Activated naive CD4-positive, alpha-beta T cell treated with anti-CD3 and anti-CD28 coated beads, Interleukin-2, amount 10 ng/mL, durations not matched to agents 7 days and 5 days (primary cell): ENCODE measurements at regions not wholly inside any gene's neighbourhood (a gene's known extent, or its start where the extent isn't known, plus 50 kb on each side); places are given as distances from the start of the nearest gene placed in this dataset.
"Not testable (repeated sequence)": the region's sequence is repeated elsewhere in the genome, so short reads cannot be mapped to it uniquely, and the experiment has no call there.

Source experiments
- CTCF ChIA-PET: fragments of 350-600 bp; sonication (Branson Sonifier 250); formaldehyde crosslinking; loops from one replicate; lab custom pipeline; 2021; ENCODE audit warnings: antibody characterized with exemption; lab: Charles Lee
- DNase-seq: peaks from one replicate; pipeline ENCODE4 v3.0.0-alpha.2; 2020
- H3K27ac Mint-ChIP-seq: one replicate; pipeline ENCODE4 v1.8.0; 2021; ENCODE audit warnings: mild to moderate bottlenecking, moderate library complexity, mixed read lengths
- H3K27me3 Mint-ChIP-seq: one replicate; pipeline ENCODE4 v1.8.0; 2021; ENCODE audit warnings: mild to moderate bottlenecking, mixed read lengths
- H3K36me3 Mint-ChIP-seq: one replicate; pipeline ENCODE4 v1.8.0; 2021; ENCODE audit warnings: mixed read lengths
- H3K4me1 Mint-ChIP-seq: one replicate; pipeline ENCODE4 v1.8.0; 2021; ENCODE audit warnings: mixed read lengths
- H3K4me3 Mint-ChIP-seq: one replicate; pipeline ENCODE4 v1.8.0; 2021; ENCODE audit warnings: mild to moderate bottlenecking, moderate library complexity, mixed read lengths
- H3K9me3 Mint-ChIP-seq: one replicate; pipeline ENCODE4 v1.8.0; 2021; ENCODE audit warnings: mixed read lengths

- H3K9me3 Mint-ChIP-seq = peaks cover under 1% of the 10 kb centered on the region
- no peaks in the 10 kb centered on the region for H3K4me1 Mint-ChIP-seq
- no peaks in the 10 kb centered on the region for H3K36me3 Mint-ChIP-seq
- peaks cover 30% of the 10 kb centered on the region for H3K27me3 Mint-ChIP-seq
- no peak overlapping the region for H3K4me3 Mint-ChIP-seq
- CTCF ChIA-PET = no interaction called here
- DNase-seq = no peak
- H3K27ac Mint-ChIP-seq = no peak overlapping the region
Observed at GRCh38 chr6:1445650-1446330, 56.4 kb downstream of the FOXF2 start.

DNA sequence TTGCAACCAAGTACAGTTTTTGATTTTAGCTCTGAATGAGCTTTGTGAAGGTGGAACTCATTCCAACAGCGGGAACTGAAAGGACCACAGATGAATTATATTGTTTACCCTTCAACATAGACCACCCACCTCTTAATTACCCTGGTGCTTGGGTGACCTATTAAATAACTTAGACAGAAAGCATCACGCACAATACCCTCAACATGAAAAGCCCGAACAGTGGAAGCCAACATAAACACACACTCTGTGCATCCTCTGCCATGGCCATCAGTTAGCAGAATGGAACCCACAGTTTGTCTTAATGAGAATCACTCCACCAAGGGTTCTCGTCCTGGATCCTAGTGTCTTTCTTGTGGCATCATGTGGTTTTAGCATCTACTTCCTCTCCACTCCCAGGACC lies 60.5 kb downstream of the FOXF2 start:
- no peaks in the 10 kb centered on the region for H3K4me1 Mint-ChIP-seq
- no peak overlapping the region for H3K4me3 Mint-ChIP-seq
- no peak for DNase-seq
- CTCF ChIA-PET = no interaction called here
- peaks cover 35% of the 10 kb centered on the region for H3K27me3 Mint-ChIP-seq
- no peaks in the 10 kb centered on the region for H3K36me3 Mint-ChIP-seq
- H3K9me3 Mint-ChIP-seq = peaks cover 14% of the 10 kb centered on the region
- H3K27ac Mint-ChIP-seq = no peak overlapping the region

- peaks cover 22% of the 10 kb centered on the region for H3K27me3 Mint-ChIP-seq
- no peaks in the 10 kb centered on the region for H3K4me1 Mint-ChIP-seq
- no peaks in the 10 kb centered on the region for H3K36me3 Mint-ChIP-seq
- peaks cover 14% of the 10 kb centered on the region for H3K9me3 Mint-ChIP-seq
- H3K4me3 Mint-ChIP-seq = no peak overlapping the region
- DNase-seq = no peak
- no peak overlapping the region for H3K27ac Mint-ChIP-seq
- CTCF ChIA-PET = interaction anchor here (0.5 kb wide), 1 partner anchor 924 kb away, joined by 3 read pairs; no protein-coding TSS in a partner anchor
Observed at GRCh38 chr6:1453024-1453423, 63.6 kb downstream of the FOXF2 start.

DNA sequence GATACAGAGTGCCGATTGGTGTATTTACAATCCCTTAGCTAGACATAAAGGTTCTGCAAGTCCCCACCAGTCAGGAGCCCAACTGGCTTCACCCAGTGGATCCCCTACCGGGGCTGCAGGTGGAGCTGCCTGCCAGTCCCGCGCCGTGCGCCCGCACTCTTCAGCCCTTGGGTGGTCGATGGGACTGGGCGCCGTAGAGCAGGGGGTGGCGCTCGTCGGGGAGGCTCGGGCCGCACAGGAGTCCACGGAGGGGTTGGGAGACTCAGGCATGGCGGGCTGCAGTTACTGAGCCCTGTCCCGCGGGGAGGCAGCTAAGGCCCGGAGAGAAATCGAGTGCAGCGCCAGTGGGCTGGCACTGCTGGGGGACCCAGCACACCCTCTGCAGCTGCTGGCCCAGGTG lies 67.4 kb downstream of the FOXF2 start:
- H3K36me3 Mint-ChIP-seq, H3K4me1 Mint-ChIP-seq, H3K27ac Mint-ChIP-seq, H3K9me3 Mint-ChIP-seq, CTCF ChIA-PET, H3K4me3 Mint-ChIP-seq, DNase-seq: not testable (repeated sequence)
- H3K27me3 Mint-ChIP-seq = peaks cover 22% of the 10 kb centered on the region

DNA sequence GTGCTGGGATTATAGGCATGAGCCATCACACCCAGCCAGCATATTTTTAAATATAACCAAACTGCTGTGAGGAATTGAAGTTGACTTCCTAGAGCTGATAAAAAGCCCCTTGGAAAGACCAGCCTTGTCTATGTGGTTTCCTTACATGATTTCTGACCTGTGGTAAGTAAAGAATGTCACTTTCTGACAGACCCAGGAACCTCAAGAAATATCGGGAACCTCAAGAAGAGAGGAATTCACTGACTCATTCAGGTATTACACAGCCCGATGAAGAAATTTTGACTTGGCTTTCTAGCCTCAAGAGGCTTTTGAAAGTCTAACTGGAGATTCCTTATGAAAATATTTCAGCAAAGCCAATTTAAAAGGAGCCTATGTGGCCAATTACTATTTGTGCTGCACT lies 71.8 kb downstream of the FOXF2 start:
- no peak for DNase-seq
- H3K27ac Mint-ChIP-seq = no peak overlapping the region
- no peaks in the 10 kb centered on the region for H3K4me1 Mint-ChIP-seq
- H3K4me3 Mint-ChIP-seq = no peak overlapping the region
- no peaks in the 10 kb centered on the region for H3K9me3 Mint-ChIP-seq
- H3K27me3 Mint-ChIP-seq = peaks cover 20% of the 10 kb centered on the region
- CTCF ChIA-PET = no interaction called here
- no peaks in the 10 kb centered on the region for H3K36me3 Mint-ChIP-seq

DNA sequence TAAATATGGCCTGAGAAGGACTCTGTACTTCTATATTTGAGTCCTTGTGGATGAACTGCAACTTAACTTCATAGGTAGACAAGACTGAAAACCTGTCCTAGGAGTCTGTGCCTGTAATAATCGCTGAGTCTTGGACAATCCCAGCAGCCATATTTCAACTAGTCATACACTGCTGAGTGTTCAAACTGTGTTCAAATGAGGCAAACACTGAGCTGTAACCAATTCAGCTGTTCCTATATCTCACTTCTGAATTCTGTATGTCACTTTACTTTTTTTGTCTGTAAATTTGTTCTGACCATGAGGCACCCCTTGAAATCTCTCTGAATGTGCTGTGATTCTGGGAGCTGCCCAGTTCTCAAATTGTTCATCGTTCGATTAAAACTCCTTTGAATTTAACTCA lies 72.4 kb downstream of the FOXF2 start:
- H3K4me1 Mint-ChIP-seq = no peaks in the 10 kb centered on the region
- no peak overlapping the region for H3K4me3 Mint-ChIP-seq
- no peak overlapping the region for H3K27ac Mint-ChIP-seq
- CTCF ChIA-PET = no interaction called here
- DNase-seq = no peak
- no peaks in the 10 kb centered on the region for H3K9me3 Mint-ChIP-seq
- H3K27me3 Mint-ChIP-seq = peaks cover 20% of the 10 kb centered on the region
- H3K36me3 Mint-ChIP-seq = no peaks in the 10 kb centered on the region

GRCh38 chr6:1463275-1463674 lies 73.9 kb downstream of the FOXF2 start:
- no peak overlapping the region for H3K27ac Mint-ChIP-seq
- H3K4me3 Mint-ChIP-seq = no peak overlapping the region
- DNase-seq = no peak
- no peaks in the 10 kb centered on the region for H3K4me1 Mint-ChIP-seq
- CTCF ChIA-PET = no interaction called here
- no peaks in the 10 kb centered on the region for H3K9me3 Mint-ChIP-seq
- no peaks in the 10 kb centered on the region for H3K36me3 Mint-ChIP-seq
- H3K27me3 Mint-ChIP-seq = peaks cover 20% of the 10 kb centered on the region

DNA sequence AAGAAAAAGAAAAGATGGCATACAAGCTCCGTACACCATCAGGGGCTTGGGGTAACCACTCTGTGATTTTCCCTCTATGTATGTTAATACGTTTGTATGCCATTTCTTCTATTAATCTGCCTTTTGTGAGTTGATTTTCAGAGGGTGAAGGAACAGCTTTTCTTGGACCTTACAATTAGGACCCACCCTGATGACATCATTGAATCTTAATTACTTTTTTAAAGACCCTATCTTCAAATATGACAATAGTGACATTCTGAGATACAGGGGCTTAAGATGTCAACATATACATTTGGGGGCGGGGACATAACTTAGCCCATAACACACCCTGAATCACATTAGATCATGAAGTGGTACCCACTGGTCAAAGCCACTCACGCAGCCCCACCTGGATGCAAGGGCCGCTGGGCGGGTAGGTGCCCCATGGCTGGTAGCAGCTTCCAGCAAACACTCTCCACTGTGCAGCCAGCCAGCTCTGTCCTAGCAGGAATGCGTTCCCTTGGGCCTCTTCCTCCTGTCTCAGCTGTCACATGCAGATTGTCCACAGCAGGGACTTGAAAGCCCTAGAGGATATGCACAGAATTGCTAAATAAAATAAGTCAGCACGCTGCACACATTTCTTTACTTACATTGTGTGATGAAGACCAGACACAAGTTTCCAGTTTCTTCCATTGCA lies 74.5 kb downstream of the FOXF2 start:
- H3K4me3 Mint-ChIP-seq = no peak overlapping the region
- no peaks in the 10 kb centered on the region for H3K9me3 Mint-ChIP-seq
- peaks cover 20% of the 10 kb centered on the region for H3K27me3 Mint-ChIP-seq
- CTCF ChIA-PET = no interaction called here
- no peak overlapping the region for H3K27ac Mint-ChIP-seq
- DNase-seq = no peak
- no peaks in the 10 kb centered on the region for H3K4me1 Mint-ChIP-seq
- no peaks in the 10 kb centered on the region for H3K36me3 Mint-ChIP-seq

DNA sequence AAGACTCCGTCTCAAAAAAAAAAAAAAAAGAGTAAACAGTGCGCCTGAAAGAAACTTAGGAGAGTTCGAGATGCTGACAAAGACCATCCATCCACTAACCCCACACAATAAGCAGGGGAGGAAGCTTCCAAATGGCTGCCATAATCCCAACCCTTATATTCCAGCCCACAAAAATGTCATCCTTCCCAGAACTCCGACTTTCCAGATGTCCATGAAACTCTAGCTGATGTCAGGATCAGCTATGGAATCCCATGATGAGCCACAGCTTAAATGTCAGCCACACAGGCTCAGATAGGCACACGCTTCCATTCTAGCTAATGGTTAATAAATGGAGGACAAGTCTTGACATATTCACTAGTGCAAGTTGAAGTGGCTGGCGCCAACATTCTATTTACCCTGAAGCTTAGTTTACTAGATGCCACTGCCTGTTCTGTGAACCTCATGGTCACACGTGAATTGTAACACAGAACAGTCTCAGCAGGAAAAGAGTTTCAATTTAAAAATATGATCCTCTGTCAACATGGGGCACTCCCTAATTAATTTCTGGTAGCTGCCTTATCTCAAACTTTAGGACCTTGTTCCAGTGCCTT lies 75.5 kb downstream of the FOXF2 start:
- no peak overlapping the region for H3K4me3 Mint-ChIP-seq
- CTCF ChIA-PET = interaction anchor here (0.7 kb wide), 1 partner anchor 48 kb away, joined by 4 read pairs; no protein-coding TSS in a partner anchor
- no peaks in the 10 kb centered on the region for H3K36me3 Mint-ChIP-seq
- H3K27ac Mint-ChIP-seq = no peak overlapping the region
- H3K4me1 Mint-ChIP-seq = no peaks in the 10 kb centered on the region
- no peaks in the 10 kb centered on the region for H3K9me3 Mint-ChIP-seq
- no peak for DNase-seq
- peaks cover 14% of the 10 kb centered on the region for H3K27me3 Mint-ChIP-seq

DNA sequence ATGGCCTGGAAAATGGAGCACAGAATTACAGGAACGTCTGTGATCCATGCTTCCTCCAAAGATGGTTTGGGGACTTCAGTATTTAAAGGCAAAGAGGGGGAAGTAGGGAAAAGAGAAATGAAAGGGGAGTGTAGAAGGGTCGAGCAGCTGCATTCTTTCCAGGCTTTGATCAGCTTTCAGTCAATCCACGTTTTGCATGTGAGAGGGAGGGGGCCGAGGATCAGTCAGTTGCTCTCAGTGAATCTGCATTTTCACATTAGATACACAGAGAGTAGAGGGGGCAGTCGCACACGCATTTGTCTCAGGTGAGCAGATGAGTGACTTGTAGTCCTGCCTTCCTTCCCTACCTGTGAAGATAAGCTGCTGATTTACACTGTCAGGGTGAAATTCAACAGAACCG lies 78.8 kb downstream of the FOXF2 start:
- no peaks in the 10 kb centered on the region for H3K36me3 Mint-ChIP-seq
- no peak overlapping the region for H3K27ac Mint-ChIP-seq
- no peaks in the 10 kb centered on the region for H3K4me1 Mint-ChIP-seq
- H3K9me3 Mint-ChIP-seq = no peaks in the 10 kb centered on the region
- CTCF ChIA-PET = no interaction called here
- DNase-seq = no peak
- peaks cover 9% of the 10 kb centered on the region for H3K27me3 Mint-ChIP-seq
- no peak overlapping the region for H3K4me3 Mint-ChIP-seq

DNA sequence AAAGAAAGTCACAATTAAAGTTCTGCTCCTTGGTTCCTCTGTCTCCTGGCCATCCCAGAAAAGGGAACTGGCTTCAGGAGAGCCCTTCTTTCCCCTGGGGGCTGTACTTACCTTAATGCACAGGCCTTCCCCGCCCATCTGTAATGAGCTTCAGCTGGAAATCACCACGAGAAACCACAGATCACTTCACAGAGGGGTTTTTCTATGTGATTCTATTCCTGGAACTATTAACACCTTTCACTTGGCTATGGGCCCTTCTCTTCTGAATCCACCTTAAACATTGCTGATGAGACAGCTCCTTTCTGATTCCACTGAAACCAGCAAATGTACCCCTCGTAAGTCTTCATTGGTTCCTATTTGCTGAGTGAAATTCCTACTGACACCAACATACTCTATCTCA lies 80.7 kb downstream of the FOXF2 start:
- Mint-ChIP-seq H3K27me3 (peaks cover 12% of the 10 kb centered on the region), H3K36me3 (no peaks in the 10 kb centered on the region), H3K4me1 (no peaks in the 10 kb centered on the region), H3K4me3 (no peak overlapping the region), H3K27ac (no peak overlapping the region), H3K9me3 (no peaks in the 10 kb centered on the region)
- DNase-seq = no peak
- CTCF ChIA-PET = no interaction called here

- no peak overlapping the region for H3K27ac Mint-ChIP-seq
- CTCF ChIA-PET = no interaction called here
- no peak overlapping the region for H3K4me3 Mint-ChIP-seq
- DNase-seq = no peak
- peaks cover 4% of the 10 kb centered on the region for H3K27me3 Mint-ChIP-seq
- no peaks in the 10 kb centered on the region for H3K9me3 Mint-ChIP-seq
- no peaks in the 10 kb centered on the region for H3K36me3 Mint-ChIP-seq
- H3K4me1 Mint-ChIP-seq = no peaks in the 10 kb centered on the region
Observed at GRCh38 chr6:1472643-1473042, 83.3 kb downstream of the FOXF2 start.

- CTCF ChIA-PET = no interaction called here
- H3K4me3 Mint-ChIP-seq = no peak overlapping the region
- H3K4me1 Mint-ChIP-seq = no peaks in the 10 kb centered on the region
- no peak overlapping the region for H3K27ac Mint-ChIP-seq
- H3K27me3 Mint-ChIP-seq = peaks cover 4% of the 10 kb centered on the region
- DNase-seq = no peak
- H3K36me3 Mint-ChIP-seq = no peaks in the 10 kb centered on the region
- no peaks in the 10 kb centered on the region for H3K9me3 Mint-ChIP-seq
Observed at GRCh38 chr6:1473166-1473565, 83.8 kb downstream of the FOXF2 start.

GRCh38 chr6:1473598-1473997 lies 84.2 kb downstream of the FOXF2 start:
- Mint-ChIP-seq H3K27me3 (peaks cover 4% of the 10 kb centered on the region), H3K4me3 (no peak overlapping the region), H3K27ac (no peak overlapping the region), H3K4me1 (no peaks in the 10 kb centered on the region), H3K9me3 (no peaks in the 10 kb centered on the region), H3K36me3 (no peaks in the 10 kb centered on the region)
- CTCF ChIA-PET = no interaction called here
- DNase-seq = no peak

DNA sequence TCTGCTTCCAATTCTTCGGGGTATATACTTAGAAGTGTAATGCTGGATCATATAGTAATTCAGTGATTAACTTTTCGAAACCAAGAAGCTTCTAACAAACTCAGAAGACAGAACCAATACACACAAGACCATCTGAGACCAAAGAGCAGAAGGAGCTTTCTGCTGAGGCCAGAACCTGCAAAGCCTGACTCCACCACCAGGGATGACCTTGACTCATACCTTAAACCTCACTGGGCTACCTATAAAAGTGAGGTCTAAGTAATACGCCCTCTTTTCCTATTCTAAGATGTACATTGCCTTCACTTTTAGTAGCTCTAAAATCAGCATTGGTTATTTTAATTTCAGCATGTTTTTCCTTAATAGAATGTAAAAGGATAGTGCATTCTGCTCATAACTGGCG lies 84.8 kb downstream of the FOXF2 start:
- H3K9me3 Mint-ChIP-seq = no peaks in the 10 kb centered on the region
- no peak overlapping the region for H3K4me3 Mint-ChIP-seq
- H3K4me1 Mint-ChIP-seq = no peaks in the 10 kb centered on the region
- no peak overlapping the region for H3K27ac Mint-ChIP-seq
- DNase-seq = no peak
- CTCF ChIA-PET = no interaction called here
- H3K36me3 Mint-ChIP-seq = no peaks in the 10 kb centered on the region
- H3K27me3 Mint-ChIP-seq = peaks cover 4% of the 10 kb centered on the region
